GM19324 (cell line): ENCODE measurements at regions not wholly inside any gene's neighbourhood (a gene's known extent, or its start where the extent isn't known, plus 50 kb on each side); places are given as distances from the start of the nearest gene placed in this dataset.

Experiments used
- ATAC-seq: cut with Tn5 transposase; IDR thresholded peaks from one replicate; pipeline ENCODE4 v1.9.1; 2021; ENCODE audit warnings: mild to moderate bottlenecking, moderate library complexity; ENCODE audit not compliant: unreplicated experiment, low FRiP score

DNA sequence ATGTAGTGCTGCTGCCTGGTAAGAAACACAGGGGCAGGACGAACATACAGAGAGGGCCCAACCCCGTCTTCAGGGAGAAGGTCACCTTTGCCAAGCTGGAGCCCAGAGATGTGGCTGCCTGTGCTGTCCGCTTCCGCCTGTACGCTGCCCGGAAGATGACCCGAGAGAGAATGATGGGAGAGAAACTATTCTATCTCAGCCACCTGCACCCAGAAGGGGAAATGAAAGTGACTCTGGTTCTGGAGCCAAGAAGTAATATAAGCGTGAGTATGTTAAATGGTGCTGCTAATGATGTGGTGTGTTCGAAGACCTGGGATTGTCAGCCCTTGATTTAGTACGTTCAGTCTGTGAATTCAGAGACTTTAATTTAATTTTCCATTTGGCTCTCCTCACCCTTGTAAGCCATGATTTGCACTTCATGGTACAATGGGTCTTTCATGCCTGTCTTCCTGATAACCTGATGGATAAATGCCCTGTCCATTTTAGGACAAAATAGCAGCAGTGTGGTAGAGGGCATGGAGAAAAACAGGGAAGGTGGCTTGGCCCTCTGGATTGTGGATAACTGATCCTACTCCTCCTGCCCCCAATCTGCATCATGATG, 318.9 kb downstream of the SNAPC1 start:
- ATAC-seq = peak; percentile 94

- ATAC-seq = no peak
Measured at GRCh38 chr14:62081951-62082350, 319.7 kb downstream of the SNAPC1 start.

- ATAC-seq = no peak
Measured at GRCh38 chr14:62082779-62083178, 320.6 kb downstream of the SNAPC1 start.

DNA sequence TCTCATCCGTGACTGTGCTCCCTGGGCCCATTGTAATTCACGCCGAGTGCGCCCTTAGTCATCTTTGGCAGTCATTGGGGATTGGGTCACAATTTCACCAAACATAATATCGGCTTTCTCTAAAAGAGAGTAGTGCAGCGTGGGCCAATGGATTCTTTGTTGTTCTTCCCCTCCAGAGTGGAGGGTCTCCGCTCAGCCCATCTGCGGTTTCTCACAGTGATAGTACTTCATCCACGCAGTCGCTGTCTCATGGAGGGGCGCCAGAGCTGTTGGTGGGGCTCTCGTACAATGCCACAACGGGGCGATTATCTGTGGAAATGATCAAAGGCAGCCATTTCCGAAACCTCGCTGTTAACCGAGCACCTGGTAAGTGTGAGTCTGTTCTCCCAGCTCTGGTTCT, 321.8 kb downstream of the SNAPC1 start:
- ATAC-seq = no peak

GRCh38 chr14:62087191-62087590, 325.0 kb downstream of the SNAPC1 start:
- ATAC-seq = no peak

GRCh38 chr14:62093736-62094135, 331.5 kb downstream of the SNAPC1 start:
- ATAC-seq = no peak

- no peak for ATAC-seq
Measured at GRCh38 chr14:62097072-62097471, 334.9 kb downstream of the SNAPC1 start.

DNA sequence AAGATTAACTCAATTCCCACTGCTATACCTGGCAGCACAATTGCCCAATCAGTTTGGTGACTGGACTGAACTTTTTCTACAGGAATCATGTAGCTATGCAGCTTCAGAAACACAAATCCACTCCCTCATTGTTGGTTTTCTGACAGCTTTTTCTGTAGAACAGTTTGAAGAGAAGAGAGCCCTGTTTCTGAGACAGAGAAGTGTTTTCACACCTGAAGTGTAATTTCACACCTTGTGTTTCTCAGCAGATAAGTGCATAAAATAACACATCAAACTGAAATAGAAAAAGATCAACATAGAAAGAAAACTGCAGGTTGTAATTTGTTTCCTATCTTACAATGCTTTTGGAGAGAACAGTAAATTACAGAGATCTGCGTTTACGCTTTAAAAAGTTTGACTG, 335.6 kb downstream of the SNAPC1 start:
- ATAC-seq = no peak

DNA sequence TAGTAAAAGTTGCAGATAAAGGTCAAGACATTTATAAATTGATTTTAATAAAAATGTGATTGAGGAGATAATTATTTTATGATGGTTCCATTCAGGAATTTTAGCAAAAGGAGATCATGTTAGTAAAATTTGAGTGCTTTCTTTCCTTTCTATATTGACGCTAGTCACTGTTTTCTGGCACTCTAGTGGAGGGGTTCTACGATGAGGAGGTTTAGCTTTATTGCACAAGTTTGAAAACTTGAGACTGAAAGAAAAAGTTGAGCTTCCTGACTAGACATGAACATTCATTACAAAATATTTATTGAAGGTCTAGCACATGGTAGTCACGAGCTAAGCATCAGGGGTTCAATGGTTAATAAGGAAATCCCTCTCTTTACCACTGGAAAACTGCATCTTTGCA, 336.1 kb downstream of the SNAPC1 start:
- no peak for ATAC-seq

DNA sequence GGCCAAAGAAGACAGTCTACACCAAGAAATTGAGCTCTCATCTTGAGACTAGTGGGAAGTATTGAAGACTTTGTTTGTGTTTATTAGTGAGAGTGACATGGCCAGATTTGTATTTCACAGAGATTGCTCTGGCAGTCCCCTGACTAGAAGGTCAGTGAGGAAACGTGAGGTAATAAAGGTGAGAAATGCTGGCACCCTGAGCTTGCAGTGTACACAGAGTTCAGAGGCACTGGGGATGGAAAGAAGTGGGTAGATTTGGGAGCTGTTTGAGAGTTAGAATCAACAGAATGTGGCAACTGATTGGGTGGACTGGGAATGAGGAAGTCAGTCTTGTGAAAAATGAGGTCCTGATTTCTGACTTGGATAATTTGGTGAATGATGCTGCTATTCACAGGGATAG, 336.9 kb downstream of the SNAPC1 start:
- no peak for ATAC-seq

GRCh38 chr14:62101189-62101588, 339.0 kb downstream of the SNAPC1 start:
- ATAC-seq = no peak

DNA sequence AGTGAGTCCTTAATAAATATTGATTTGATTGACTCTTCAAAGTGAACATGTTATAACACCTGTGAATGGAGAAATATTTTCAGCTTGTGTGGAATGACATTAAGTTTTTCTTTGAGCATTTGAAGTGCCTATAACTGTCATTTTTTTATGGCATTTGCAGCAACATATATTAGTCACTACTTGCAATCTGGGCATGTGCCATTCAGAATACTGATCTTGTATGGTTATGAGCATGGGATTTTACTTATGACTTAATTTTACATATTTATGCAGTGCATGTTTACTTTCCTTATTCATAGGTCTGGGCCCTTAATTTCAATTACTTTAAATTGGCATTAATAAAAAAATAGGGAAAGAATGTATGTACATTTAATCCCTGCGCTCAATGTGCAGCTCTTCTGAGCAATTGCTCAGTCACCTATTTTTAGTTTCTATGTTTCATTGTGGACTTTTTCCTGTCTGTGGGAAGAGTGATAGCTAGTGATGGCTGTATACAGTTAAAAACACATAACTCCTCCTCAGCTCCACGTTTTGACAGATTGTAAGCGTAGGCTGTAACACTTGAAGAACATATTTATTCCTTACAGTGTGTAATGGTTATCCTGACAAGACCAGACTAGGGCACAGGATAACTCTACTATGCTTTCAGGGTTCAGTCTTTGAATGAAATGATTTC, 339.6 kb downstream of the SNAPC1 start:
- no peak for ATAC-seq

DNA sequence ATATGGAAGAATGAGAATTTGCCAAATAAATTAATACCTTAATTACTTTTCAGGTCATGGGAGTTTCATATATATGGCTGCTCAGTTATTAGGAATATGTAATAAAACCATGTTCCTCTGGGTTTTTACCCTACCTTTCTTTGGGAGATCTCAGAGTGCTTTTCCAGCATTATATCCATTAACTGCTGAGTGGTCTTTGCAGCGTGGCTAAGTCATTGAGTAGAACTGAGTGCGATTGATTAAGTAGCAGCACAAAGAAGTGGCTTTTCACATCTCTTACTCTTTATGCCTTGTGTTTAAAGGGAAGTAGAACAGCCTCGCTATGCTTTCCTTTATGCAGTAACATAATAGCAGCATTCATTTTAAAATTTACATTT, 340.1 kb downstream of the SNAPC1 start:
- ATAC-seq = no peak

DNA sequence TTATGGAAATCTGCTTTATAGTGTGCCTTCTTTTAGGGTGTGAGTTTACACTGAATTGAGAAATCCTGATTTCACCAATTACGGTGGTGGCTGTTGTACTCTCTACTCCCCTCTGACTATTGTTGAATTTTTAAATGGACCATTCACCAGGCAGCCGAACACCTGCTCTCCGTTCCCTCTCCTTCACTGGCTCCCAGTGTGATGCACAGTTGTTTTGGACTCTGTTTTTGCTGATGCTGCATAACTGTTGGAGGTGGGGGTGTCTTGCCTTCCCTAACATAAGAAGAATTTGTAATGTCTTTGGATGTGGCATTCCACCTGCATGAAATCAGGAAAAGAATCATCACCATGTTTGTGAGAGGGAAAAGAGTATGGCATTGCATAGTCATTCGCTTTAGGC, 341.2 kb downstream of the SNAPC1 start:
- no peak for ATAC-seq

GRCh38 chr14:62110941-62111340, 348.7 kb downstream of the SNAPC1 start:
- no peak for ATAC-seq

DNA sequence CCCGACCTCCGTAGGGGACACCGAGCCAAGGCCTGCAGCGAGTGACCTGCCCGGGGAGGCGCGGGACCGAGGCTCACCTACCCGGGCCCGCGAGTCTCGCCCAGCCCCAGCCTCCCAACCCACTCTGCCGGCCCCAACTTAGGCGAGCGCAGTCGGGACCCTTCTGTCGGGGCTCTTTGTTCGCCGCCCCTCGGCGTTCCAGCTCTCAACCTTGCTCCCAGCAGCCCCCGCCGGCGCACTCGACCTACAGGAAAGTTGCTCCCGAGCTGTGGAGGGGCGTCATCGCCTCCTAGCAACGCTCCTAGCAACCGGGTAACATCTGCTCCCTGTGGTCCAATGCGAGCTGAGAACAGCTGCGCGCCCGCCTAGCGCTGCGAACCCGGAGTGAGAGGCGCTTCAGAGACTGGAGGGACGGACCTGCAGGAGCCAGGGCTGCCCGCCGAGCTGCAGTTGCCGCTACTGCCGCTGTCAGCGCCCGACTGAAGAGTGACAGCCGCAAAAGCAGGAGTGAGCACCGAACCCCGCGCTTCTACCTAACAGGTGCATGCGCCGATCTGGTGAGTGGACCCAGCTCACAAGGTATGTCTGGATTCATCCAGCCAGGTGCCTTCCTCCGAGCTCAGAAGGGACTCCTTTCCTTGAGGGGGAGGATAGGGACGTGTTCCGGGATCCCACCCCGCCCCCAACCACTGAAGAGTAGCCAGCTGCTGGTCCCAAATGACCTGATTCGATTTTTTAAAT, 355.0 kb downstream of the SNAPC1 start:
- ATAC-seq = peak; percentile 89

DNA sequence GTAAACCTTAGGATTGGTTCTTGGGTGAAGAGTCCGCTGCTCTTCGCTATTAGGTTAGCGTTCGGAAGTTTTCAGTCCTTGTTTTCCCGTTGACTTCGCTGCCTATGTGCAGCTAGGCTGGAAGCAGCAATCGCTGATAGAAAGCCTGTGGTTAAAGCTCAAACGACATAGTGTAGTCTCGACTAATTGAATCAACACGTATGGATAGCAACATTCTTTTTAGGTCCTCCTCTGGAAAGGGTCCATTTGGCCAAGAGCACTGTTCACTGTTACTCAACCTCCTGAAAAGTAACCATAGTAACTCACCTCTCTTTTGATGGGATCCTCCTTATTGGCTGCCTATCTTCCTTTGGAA, 355.5 kb downstream of the SNAPC1 start:
- ATAC-seq = no peak

DNA sequence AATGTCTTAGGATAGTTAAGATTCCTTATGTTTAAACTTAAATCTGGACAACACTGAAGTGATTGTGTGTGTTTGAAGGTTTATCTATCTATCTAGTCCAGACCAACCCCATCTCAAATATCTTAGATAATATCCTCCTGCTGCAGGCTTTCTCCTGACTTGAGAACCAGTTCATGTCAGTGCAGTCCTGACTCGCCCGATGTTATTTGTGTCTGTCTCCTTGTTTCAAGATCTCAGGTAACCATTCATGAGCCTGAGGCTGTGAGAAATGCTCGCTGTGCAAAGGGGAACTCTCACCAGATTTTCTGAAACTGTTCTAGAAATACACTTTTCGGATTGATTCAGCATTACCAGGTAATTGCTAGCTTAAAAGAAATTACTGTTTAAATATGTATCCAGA, 356.2 kb downstream of the SNAPC1 start:
- ATAC-seq = no peak

DNA sequence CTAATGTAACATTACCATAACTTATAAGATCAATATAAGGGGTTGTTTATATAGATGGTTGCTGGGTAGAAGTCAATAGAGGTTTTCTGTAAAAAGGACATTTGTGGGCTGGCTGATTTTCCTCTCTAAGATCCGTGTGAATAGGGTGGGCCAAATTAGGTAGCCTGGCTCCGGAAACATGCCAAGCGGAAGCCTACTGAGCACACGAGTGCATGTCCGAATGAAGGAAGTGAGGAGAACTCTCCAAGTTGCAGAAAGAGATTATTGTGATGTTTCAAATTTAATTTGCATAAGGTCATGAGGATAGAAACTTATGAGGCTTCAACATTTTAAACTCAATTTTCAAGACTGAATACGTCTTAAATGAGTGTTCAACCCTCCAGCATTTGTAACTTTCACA, 356.7 kb downstream of the SNAPC1 start:
- ATAC-seq = no peak

- ATAC-seq = no peak
Measured at GRCh38 chr14:62123961-62124360, 361.7 kb downstream of the SNAPC1 start.

DNA sequence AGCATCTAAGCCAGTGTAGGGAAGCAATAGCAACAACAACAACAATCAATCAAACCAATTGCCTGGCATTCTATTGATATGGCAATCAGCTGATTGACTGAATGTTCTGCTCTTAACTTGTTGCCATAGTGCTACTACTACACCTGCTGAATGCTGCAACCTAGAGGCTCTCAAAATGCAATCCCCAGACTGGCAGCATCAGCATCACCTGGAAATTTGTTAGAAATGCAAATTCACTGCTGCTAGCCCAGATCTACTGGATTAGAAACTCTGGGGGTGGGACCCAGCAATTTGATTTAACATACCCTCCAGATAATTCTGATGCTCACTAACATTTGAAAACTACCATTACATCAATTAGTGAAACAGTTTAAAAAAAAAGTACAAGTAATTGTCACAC, 363.6 kb downstream of the SNAPC1 start:
- no peak for ATAC-seq

DNA sequence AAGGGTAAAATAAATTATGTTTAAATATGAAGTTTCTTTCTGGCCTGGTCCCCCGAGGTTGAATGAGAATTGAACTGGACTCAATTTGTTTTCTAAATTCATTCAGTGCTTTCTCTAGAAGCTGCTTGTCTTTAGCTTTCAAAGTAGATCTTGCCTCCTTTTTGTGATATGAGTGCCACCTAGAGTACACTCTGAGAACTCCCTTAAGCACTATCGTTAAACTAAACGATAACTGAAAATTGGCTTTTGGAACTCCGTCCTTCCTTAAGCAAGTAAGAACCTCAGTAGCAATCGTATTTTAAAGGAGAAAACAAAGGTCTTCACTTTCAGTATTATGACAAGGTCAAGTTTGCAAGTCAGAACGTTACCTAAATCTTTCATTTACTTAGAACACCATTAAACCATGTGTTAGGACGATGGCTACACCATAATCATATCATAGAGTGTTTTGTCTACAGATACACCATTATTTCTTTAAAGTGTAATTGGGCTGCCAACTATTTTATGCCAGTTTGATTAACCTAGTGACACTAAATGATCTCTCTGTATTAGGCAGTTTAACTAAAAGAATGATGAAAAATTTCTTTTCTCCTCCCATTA, 364.8 kb downstream of the SNAPC1 start:
- peak; percentile 60 for ATAC-seq
